ENCODE measurements at regions not wholly inside any gene's neighbourhood (a gene's known extent, or its start where the extent isn't known, plus 50 kb on each side); places are given as distances from the start of the nearest gene placed in this dataset.

- FAIRE-seq = no peak
Measured at GRCh38 chr12:4223273-4223845, 50.2 kb upstream of the CCND2 start.

GRCh38 chr12:4221258-4221620 is 52.3 kb upstream of the CCND2 start:
- no peak for FAIRE-seq

- FAIRE-seq = no peak
Measured at GRCh38 chr12:4220536-4221257, 52.9 kb upstream of the CCND2 start.

- FAIRE-seq = no peak
Measured at GRCh38 chr12:4217091-4217490, 56.5 kb upstream of the CCND2 start.

- no peak for FAIRE-seq
Measured at GRCh38 chr12:4216187-4216927, 57.2 kb upstream of the CCND2 start.

- FAIRE-seq = no peak
Measured at GRCh38 chr12:4215229-4216186, 58.1 kb upstream of the CCND2 start.

- FAIRE-seq = no peak
Measured at GRCh38 chr12:4214877-4215228, 58.7 kb upstream of the CCND2 start.

- no peak for FAIRE-seq
Measured at GRCh38 chr12:4213471-4213870, 60.1 kb upstream of the CCND2 start.

- FAIRE-seq = no peak
Measured at GRCh38 chr12:4212845-4213244, 60.7 kb upstream of the CCND2 start.

- no peak for FAIRE-seq
Measured at GRCh38 chr12:4211372-4211771, 62.2 kb upstream of the CCND2 start.

GRCh38 chr12:4210183-4210582 is 63.4 kb upstream of the CCND2 start:
- no peak for FAIRE-seq

- FAIRE-seq = no peak
Measured at GRCh38 chr12:4206470-4206869, 67.1 kb upstream of the CCND2 start.

- no peak for FAIRE-seq
Measured at GRCh38 chr12:4203772-4204376, 69.7 kb upstream of the CCND2 start.

GRCh38 chr12:4202918-4203317 is 70.6 kb upstream of the CCND2 start:
- FAIRE-seq = no peak

GRCh38 chr12:4202487-4202886 is 71.1 kb upstream of the CCND2 start:
- FAIRE-seq = no peak

- FAIRE-seq = no peak
Measured at GRCh38 chr12:4201333-4202100, 72.0 kb upstream of the CCND2 start.

GRCh38 chr12:4197922-4198763 is 75.4 kb upstream of the CCND2 start:
- no peak for FAIRE-seq

GRCh38 chr12:4196805-4197420 is 76.6 kb upstream of the CCND2 start:
- FAIRE-seq = no peak

- no peak for FAIRE-seq
Measured at GRCh38 chr12:4194668-4195067, 78.9 kb upstream of the CCND2 start.

- no peak for FAIRE-seq
Measured at GRCh38 chr12:4193821-4194220, 79.7 kb upstream of the CCND2 start.

GRCh38 chr12:4191642-4192041 is 81.9 kb upstream of the CCND2 start:
- FAIRE-seq = no peak

Measured in A204.1 (cell line).